ENCODE measurements at regions not wholly inside any gene's neighbourhood (a gene's known extent, or its start where the extent isn't known, plus 50 kb on each side); places are given as distances from the start of the nearest gene placed in this dataset.

DNA sequence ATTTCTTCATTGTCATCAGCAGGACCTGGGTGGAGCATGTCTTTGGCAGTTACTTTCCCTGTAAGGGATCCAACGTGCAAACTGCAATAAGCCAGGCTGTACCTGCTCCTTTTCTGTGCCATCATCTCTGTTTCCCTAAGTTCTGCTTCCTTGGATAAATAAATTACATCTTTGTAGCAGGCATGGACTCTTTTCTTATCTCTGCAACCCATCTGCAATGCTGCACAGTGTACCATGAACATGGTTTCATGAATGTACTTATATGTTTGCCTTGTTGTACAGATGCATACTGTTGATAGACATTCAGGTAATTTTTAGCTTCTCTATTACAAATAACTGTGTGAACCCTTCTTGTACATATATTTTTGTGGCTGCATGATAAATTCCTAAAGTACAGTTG is 616.7 kb upstream of the PIK3C3 start:
- DNase-seq = no peak

DNA sequence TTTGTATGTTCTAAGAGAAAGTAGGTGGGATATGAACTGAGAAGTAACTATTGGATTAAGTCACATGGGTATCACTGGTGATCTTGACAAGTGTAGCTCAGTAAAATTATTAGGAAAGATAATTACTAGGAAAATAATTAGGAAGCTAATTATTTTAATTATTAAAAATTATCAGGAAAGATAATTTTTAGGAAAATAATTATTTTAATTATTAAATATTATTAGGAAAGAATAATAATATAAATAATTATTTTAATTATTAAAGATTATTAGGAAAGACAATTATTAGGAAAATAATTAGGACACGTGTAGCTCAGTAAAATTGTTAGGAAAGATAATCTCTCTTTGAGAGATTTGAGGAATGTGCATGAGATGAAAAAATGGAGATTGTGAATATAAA is 623.4 kb upstream of the PIK3C3 start:
- DNase-seq = no peak

DNA sequence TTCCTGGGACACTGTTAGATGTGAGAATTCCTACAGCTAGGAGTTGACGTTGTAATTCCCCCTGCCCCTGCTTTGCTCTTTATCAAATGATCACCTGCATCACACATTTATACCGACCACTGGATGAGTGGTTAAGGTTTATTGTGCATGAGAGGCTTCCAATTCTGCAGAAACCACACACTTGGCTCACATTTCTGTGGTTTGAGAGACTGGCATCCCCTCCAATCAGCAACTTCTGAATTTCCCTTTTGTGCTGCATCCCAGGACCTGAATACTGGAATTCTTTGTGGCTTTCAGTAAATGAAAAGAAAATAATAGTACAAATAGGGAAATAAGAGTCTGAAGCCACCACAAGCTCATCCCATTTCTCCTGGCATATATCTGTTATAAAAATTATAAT is 628.7 kb upstream of the PIK3C3 start:
- no peak for DNase-seq

DNA sequence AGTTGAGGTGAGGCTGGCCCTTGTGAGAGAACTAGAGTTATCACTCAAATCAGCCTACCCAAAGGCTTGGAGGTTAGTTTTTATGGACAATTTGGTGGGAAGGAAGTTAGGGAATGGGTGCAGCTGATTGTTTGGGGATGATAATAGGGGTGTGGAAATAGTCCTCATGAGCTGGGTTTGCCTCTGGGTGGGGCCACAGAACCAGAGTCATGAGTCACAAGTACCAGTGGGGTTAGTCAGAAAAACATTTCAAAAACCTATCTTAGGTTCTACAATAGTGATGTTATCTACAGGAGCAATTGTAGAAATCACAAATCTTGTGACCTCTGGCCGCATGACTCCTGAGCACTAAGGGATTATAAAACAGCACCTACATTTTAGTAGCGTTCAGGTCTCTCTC is 630.1 kb upstream of the PIK3C3 start:
- no peak for DNase-seq

DNA sequence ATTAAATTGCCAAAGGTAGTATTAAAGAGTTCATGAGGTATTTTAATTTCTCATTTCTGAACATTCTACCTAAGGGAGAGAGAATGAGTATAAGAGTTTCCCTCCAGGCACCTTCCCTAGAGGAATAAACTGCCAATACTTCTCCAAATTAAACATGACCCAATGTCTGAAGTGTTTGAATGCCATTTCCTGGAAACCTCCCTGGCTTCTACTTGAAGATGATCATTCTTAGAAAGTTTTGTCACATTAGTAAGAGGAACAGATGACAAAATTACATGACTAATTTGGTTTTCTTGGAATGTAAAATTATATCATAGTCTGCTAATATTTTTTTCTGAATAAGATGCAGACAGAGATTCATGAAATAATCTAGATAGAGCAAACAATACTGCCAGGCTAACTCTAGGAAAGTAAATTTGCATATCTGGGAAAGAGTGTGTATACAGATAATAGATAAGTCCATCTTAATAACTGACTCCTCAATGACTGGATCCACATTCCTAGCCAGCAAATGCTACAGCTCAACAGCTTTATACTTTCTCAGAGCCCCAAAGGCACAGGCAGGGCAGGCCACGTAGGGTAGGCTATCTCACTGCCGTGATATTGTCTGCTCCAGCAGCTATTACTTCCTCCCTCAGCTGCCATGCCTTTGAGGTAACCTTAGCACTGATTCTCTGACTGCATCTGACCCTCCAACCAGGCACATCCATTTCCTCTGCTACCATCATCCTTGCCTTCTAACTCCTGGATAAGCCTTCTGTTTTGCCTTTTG is 630.8 kb upstream of the PIK3C3 start:
- no peak for DNase-seq

DNA sequence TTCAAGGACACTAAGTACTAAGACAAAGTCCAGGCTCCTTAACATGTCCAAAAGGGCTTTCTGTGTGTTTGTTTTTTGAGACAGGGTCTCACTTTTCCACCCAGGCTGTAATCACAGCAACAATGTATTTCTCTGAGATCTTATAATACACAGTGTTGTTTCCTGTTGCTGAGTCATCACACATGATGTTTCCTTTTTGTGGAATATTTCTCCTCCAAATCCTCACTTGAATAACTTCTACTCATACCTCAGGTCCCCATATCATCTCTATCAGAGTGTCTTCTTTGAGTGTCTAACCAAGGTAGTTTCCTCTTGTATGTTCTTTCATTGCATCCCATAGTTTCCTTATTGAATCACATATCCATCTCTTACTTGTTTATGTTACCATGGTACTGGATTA is 632.0 kb upstream of the PIK3C3 start:
- DNase-seq = no peak

DNA sequence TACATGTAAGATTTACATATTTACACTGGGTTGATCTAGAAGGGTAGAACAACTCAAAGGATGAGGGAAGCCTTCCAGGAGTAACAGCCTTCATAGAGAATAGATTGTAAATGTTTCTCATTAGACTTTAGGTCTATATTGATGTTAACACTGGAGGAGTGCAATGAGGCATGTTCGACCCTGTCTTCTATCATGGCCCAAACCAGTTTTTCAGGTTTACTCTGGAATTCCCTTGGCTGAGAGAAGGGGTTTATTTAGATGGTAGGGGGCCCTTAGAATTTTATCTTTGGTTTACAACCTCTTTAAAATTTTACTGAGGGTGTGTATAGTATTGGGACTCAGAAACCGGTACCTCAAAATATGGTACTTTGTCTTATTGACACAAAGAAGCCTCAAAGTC is 634.9 kb upstream of the PIK3C3 start:
- DNase-seq = no peak

DNA sequence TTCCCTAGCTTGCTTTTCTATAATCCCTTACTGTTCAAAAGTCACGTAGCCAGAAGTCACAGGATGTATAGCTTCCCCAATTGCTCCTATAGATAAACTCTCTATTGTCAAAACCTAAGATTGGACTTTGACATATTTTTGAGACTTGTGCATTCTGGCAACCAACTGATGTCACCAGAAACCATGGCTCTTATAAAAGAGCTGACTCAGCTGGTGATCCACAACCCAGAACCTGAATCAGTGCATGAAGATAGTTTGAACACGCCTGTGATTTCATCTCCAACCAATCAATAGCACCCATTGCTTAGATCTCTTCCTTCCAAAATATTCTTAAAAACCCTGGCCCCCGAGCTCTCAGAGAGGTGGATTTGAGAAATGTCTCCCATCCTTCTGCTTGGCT is 639.9 kb upstream of the PIK3C3 start:
- DNase-seq = no peak

DNA sequence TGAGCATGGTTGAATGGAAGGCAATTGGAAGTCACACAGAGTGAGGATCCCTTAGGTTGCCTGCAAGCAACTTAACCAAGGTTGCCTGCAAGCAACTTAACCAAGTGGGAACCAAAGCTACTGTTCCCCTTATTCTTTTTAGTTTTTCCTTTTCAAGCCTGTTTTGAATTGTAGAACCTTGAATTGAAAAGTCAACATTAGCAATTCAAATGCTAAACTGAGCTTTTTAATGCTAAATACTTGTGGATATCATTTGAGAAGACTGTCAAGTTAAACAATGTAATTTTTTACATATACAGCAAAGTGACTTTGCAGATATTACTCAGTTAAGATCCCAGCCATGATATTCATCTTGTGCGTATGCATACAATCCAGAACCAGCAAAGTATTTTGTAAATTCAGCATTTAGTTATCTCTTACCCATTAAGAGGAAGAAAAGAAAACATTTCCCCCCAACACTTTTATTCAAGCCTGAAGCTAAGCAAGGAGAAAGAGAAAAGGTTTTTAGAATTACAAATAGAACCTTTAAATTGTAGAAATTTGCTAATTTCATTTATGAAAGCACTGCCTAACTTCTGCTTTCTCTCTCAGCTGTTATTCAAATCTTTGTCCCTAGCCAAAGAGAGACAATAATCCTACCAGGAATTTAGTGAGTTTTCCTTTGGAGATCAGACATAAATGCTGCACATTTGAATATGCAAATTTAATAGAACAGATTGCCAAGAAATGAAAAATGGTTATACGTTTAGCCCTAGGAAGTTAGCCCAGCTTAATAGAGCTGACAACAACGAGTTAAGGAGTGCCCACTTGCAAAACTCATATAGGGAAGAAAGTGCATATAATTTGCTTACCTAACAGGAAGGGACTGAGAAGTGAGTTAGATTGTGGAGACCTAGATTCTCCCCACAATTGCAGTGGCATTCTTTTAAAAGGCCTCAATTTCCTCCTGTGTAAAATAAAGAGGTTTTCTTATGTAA is 643.2 kb upstream of the PIK3C3 start:
- DNase-seq = no peak

DNA sequence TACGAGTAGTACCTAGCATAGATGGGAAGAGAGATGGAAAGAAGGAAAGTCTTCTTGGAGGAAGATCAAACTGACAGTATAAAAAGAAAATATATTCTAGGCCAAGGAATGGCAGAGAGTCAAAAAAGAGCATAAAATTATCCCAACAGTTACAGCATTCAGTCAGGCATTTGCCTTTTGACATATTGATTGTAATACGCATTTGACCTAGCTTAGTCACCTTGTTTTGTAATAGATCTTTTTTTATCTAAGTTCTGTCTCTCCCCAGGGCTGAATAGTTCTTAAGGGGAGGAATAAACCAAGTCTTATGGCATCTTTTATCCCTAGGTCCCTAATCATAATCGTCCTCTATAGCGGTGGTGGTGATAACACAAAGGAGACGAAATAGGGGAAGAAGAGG is 657.3 kb upstream of the PIK3C3 start:
- DNase-seq = no peak

DNA sequence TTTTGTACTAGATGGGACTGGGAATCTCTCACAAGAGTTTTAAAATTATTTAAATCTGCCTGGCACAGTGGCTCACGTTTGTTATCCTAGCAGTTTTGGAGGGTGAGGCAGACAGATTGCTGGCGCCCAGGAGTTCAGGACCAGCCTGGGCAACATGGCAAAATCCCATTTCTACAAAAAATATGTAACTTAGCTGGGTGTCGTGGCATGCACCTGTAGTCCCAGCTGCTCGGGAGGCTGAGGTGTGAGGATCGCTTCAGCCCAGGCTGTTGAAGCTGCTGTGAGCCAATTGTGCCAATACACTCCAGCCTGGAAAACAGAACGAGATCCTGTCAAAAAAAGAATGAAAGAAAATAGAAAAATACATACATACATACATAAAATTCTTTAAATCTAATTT is 685.7 kb upstream of the PIK3C3 start:
- DNase-seq = no peak

DNA sequence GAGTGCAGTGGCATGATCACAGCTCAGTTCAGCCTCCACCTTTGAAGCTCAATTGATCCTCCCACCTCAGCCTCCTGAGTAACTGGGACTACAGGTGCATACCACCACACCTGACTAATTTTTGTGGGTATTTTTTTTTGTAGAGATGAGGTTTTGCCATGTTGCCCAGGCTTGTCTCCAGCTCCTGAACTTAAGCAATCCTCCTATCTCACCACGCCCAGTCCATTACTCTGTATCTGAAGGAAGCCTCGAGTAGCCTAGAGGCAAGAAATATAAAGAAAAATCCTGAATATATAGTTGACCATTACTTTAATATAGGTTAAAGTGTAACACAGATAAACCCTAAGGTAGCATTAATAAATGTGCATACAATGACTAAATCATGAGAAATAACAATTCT is 686.8 kb upstream of the PIK3C3 start:
- no peak for DNase-seq

DNA sequence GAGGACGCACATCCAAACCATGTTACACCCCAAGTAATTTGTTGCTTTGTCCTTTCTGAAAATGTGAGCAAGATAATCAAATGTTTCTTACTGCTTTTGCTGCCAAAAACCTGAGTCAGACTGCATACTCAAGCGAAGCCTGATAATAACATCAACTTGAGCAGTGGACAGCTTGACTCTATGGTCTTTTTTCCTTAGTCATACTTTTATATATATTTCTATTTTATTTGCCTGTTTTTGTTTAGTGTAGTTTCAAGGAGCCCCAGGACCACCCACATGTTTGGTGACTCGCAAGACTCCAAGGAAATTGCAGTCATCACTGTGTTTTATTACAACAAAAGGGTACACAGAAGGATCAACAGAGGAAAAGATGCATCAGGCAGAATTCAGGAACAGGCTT is 688.4 kb upstream of the PIK3C3 start:
- no peak for DNase-seq

DNA sequence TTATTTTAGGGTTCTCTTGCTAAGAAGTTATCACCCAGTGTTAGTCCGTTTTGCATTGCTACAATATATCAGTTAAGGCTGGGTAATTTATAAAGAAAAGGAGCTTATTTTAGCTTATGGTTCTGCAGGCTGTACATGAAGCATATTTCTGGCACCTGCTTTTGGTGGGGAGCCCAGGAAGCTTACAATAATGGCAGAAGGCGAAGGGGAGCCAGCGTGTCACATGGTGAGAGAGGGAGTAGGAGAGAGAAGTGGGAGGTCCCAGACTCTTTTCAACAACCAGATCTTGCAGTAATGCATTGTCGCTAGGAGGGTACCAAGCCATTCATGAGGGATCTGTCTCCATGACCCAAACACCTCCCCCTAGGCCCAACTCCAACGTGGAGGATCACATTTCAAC is 688.8 kb upstream of the PIK3C3 start:
- no peak for DNase-seq

DNA sequence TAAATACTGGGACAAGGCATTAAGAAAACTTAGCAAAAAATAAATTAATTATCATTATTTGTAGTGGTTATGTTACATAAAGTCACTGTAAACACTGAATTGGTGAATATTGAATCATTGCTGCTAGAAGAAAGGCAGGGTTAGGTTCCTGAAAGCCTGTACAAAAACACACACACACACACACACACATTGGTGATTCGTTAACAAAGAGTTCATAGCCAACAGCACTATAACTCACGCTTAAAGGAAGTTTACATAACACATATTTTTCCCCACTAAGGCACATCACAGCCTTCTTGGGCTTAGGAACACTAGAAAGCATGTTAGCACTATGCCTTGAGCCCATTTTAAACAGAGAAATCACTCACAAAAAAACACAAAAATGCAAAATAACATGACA is 690.0 kb upstream of the PIK3C3 start:
- DNase-seq = no peak

DNA sequence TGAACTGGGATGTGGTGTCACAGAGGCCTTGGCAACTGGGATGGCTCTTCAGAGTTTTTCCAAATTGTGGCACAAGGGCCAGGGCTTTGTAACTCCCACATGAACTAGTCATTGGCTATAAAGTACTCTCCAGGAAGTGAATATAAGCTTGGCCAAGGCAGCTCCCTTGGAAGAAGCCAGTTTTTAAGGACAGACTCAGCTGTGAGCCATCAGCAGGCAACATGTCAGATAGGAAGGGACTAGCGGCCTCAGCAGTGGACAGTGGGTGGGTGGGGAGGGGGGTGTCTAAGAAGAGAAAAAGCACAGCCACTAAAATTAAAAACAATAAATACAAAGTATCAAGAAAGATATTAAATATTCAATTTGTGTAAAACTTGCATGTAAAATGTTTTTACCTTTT is 691.1 kb upstream of the PIK3C3 start:
- DNase-seq = no peak

DNA sequence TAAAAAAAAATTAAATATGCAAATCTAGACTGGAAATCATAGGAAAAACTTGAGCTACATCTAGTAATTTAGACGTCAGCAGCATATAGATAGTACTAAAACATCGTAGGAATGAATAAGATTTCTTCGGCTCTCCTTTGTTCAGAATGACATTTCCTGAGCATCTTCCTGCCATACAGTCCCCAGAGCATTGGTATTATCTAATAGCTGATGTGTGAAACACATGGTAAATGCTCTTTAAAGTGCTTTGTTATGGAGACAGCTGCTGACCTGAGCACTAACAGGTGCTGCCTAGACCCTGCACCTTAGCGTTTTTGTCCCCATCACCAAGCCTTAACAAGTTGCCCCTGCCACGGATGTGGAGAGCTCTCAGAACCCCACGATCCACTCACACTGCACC is 692.3 kb upstream of the PIK3C3 start:
- no peak for DNase-seq

DNA sequence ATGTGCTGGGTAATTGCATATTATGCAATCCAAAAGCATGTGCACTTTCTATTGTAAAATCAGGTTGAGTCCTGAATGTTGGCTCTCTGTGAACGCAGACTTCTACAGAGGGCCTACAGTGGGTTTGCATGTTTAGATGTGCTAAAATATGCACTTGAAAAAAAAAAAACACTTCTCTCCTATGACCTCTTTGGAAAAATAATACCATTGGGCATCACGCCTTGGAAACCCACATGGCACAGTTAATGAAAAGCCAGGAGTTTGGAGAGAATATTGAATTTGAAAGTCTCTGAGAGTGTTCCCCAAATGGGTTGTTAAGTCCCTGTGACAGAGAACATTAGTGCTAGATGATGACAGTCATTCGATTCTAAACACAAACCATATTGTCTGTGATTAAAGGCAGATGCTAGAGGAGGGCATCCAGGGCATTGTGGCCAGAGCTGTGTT is 710.4 kb upstream of the PIK3C3 start:
- no peak for DNase-seq

DNA sequence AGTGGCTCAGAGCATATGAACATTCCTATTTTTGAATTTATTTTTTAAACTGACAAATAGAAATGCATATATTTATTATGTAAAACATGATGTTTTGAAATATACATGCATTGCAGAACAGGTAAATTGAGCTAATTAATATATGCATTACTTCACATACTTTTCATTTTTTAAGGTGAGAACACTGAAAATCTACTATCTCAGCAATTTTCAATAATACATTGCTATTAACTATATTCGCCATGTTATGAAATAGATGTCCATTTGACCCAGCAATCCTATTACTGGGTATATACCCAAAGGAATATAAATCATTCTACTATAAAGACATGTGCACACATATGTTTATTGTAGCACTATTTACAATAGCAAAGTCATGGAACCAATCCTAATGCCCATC is 717.7 kb upstream of the PIK3C3 start:
- DNase-seq = no peak

DNA sequence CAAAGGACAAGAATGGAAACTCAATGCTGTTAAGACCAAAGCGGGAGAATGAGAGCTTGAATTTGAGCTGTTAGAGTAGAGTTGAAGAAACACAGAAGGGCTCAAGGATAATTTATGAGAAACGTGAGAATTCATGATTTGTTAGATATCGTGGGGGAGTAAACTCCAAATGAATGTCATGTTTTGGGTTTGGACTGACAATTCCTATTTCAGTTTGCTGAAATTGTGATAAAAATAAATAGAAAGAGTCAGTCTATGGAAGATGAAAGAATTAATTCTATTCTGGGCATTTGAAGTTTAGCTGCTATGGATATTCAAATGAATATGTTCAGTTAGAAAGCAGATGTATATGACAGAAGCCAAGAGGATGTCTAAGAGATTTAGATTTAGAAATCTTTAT is 723.4 kb upstream of the PIK3C3 start:
- no peak for DNase-seq

DNA sequence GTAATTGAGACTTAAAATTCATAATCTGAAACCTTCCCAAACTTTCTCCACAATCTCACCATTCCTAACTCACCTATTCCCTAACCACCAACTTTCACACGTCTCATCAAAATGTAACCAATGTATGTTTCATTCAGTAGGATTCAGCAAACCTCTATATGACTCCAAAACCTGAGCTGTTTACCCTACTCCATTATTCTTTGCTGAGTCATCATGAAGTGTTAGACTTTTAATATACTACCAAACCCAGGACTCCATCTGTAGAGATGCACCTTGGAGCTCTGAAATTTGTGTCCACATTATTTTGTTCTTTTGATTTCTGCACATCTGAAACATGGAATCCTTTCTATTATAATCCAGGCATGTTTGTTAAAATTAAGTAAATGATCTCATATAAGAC is 727.0 kb upstream of the PIK3C3 start:
- no peak for DNase-seq

DNA sequence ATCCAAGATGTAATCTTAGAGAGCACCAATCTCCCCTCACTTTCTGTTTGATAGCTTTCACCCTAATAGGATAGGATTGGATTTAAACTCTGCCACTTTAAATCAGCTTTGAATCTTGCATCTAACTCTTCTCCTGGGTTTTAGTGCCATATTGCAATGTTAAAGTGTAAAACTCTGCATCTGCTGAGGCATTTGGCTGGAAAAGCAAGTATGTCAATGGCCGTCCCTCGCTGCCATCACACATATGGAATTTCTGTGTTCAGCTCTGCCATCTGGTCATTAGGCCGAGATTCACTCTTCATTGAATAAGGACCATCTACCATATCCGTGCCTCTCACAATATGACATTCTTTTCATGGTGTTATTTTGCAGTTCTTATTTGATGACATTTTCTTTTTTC is 728.1 kb upstream of the PIK3C3 start:
- no peak for DNase-seq

DNA sequence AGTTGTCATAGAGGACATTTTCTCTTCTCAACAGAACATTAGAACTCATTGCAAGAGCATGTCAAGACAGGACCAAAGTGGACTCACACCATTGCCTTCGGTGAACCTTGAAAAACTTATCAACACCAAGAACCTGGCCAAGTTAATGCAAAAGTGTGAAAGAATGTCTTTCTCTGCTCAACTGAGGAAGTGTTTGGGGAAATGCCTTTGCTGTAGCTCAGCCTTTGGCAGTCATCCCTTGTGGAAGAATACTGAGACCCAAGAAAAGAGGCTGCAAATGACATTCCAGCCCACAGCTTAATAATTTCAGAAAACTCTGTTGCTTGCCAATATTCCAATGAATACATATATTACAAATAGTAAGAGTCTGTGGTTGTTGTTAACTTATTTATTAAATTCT is 728.8 kb upstream of the PIK3C3 start:
- DNase-seq = no peak

DNA sequence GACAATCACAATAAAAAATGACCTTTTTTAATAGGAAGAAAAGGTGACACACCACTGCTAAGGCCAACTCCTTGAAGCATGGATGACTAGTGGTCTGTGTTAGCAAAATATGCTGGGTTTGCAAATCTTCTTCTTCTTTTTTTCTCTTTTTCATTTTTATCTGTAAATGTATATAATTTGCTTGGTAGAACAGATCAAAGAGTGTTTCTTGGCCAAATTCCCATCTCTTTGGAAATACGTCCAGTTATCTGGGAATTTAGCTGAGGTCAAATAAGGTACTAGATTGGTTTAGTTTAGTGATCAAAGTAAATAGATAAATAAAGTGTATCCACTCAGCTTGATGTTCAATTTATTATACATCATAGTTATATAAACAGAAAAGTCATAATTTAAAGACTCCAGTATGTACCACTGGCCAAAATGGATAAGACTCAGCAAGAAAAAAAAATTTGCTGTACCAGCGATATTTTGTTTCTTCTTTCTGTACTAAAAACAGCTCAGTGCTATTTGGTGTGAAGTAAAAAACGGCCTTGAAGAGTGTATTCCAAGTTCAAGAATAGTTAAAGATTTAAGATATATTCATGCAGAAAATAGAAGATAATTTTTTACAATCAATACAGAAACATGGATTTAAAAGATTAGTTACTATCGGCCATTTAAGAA is 738.6 kb upstream of the PIK3C3 start:
- no peak for DNase-seq
